ENCODE measurements at regions not wholly inside any gene's neighbourhood (a gene's known extent, or its start where the extent isn't known, plus 50 kb on each side); places are given as distances from the start of the nearest gene placed in this dataset.

- H3K27ac ChIP-seq (ENCODE audit: low read depth, low read length): no peak overlapping the region
- peaks cover 3% of the 10 kb centered on the region for H3K4me1 ChIP-seq (ENCODE audit: insufficient read depth, low read length)
- no peak overlapping the region for H2AFZ ChIP-seq (ENCODE audit: low read length)
- no peaks in the 10 kb centered on the region for H3K79me2 ChIP-seq (ENCODE audit: insufficient read depth, low read length)
- TF ChIP-seq CTCF (IDR thresholded peaks at IDR 0.05; ENCODE audit: extremely low read depth, low read depth, low read length): no peak
- H3K4me2 ChIP-seq (ENCODE audit: insufficient read depth, low read length): no peak overlapping the region
- H3K9me3 ChIP-seq (ENCODE audit: low read depth, low read length): no peaks in the 10 kb centered on the region
- peaks cover 6% of the 10 kb centered on the region for H3K27me3 ChIP-seq (ENCODE audit: insufficient read depth, low read length)
- DNase-seq (ENCODE audit: insufficient read length, low spot score, missing footprints): no peak
- H3K4me3 ChIP-seq (ENCODE audit: insufficient read depth, low read length): no peak overlapping the region
- H3K36me3 ChIP-seq (ENCODE audit: insufficient read depth, low read length): no peaks in the 10 kb centered on the region
- no peaks in the 10 kb centered on the region for H4K20me1 ChIP-seq (ENCODE audit: insufficient read depth, low read length)
These were observed 237.5 kb upstream of the STT3B start for GRCh38 chr3:31295150-31295765.

GRCh38 chr3:31297726-31298298 is 234.9 kb upstream of the STT3B start:
- H3K9me3 ChIP-seq (ENCODE audit: low read depth, low read length): no peaks in the 10 kb centered on the region
- no peak overlapping the region for H3K27ac ChIP-seq (ENCODE audit: low read depth, low read length)
- peaks cover 7% of the 10 kb centered on the region for H3K27me3 ChIP-seq (ENCODE audit: insufficient read depth, low read length)
- H3K36me3 ChIP-seq (ENCODE audit: insufficient read depth, low read length): no peaks in the 10 kb centered on the region
- no peak overlapping the region for H2AFZ ChIP-seq (ENCODE audit: low read length)
- no peak overlapping the region for H3K4me2 ChIP-seq (ENCODE audit: insufficient read depth, low read length)
- no peak overlapping the region for H3K4me3 ChIP-seq (ENCODE audit: insufficient read depth, low read length)
- peaks cover 3% of the 10 kb centered on the region for H3K4me1 ChIP-seq (ENCODE audit: insufficient read depth, low read length)
- no peak for DNase-seq (ENCODE audit: insufficient read length, low spot score, missing footprints)
- no peaks in the 10 kb centered on the region for H4K20me1 ChIP-seq (ENCODE audit: insufficient read depth, low read length)
- no peak for TF ChIP-seq CTCF (IDR thresholded peaks at IDR 0.05; ENCODE audit: extremely low read depth, low read depth, low read length)
- H3K79me2 ChIP-seq (ENCODE audit: insufficient read depth, low read length): no peaks in the 10 kb centered on the region

GRCh38 chr3:31300456-31301443 is 232.0 kb upstream of the STT3B start:
- no peak overlapping the region for H2AFZ ChIP-seq (ENCODE audit: low read length)
- H4K20me1 ChIP-seq (ENCODE audit: insufficient read depth, low read length): no peaks in the 10 kb centered on the region
- H3K4me2 ChIP-seq (ENCODE audit: insufficient read depth, low read length): no peak overlapping the region
- H3K4me3 ChIP-seq (ENCODE audit: insufficient read depth, low read length): no peak overlapping the region
- DNase-seq (ENCODE audit: insufficient read length, low spot score, missing footprints): no peak
- H3K4me1 ChIP-seq (ENCODE audit: insufficient read depth, low read length): no peaks in the 10 kb centered on the region
- H3K36me3 ChIP-seq (ENCODE audit: insufficient read depth, low read length): no peaks in the 10 kb centered on the region
- H3K27me3 ChIP-seq (ENCODE audit: insufficient read depth, low read length): peaks cover 3% of the 10 kb centered on the region
- no peak overlapping the region for H3K27ac ChIP-seq (ENCODE audit: low read depth, low read length)
- TF ChIP-seq CTCF (IDR thresholded peaks at IDR 0.05; ENCODE audit: extremely low read depth, low read depth, low read length): no peak
- H3K9me3 ChIP-seq (ENCODE audit: low read depth, low read length): no peaks in the 10 kb centered on the region
- no peaks in the 10 kb centered on the region for H3K79me2 ChIP-seq (ENCODE audit: insufficient read depth, low read length)

GRCh38 chr3:31302343-31302742 is 230.4 kb upstream of the STT3B start:
- no peak for TF ChIP-seq CTCF (IDR thresholded peaks at IDR 0.05; ENCODE audit: extremely low read depth, low read depth, low read length)

More at GRCh38 chr3:31302343-31302742, 230.4 kb upstream of the STT3B start:
- no peaks in the 10 kb centered on the region for H4K20me1 ChIP-seq (ENCODE audit: insufficient read depth, low read length)
- peaks cover 3% of the 10 kb centered on the region for H3K4me1 ChIP-seq (ENCODE audit: insufficient read depth, low read length)
- peaks cover 3% of the 10 kb centered on the region for H3K27me3 ChIP-seq (ENCODE audit: insufficient read depth, low read length)
- no peak overlapping the region for H2AFZ ChIP-seq (ENCODE audit: low read length)
- no peaks in the 10 kb centered on the region for H3K79me2 ChIP-seq (ENCODE audit: insufficient read depth, low read length)
- DNase-seq (ENCODE audit: insufficient read length, low spot score, missing footprints): no peak
- no peaks in the 10 kb centered on the region for H3K36me3 ChIP-seq (ENCODE audit: insufficient read depth, low read length)
- H3K9me3 ChIP-seq (ENCODE audit: low read depth, low read length): no peaks in the 10 kb centered on the region
- H3K4me2 ChIP-seq (ENCODE audit: insufficient read depth, low read length): no peak overlapping the region
- H3K27ac ChIP-seq (ENCODE audit: low read depth, low read length): no peak overlapping the region
- H3K4me3 ChIP-seq (ENCODE audit: insufficient read depth, low read length): no peak overlapping the region
